Mesothelial cell of epicardium (in vitro differentiated cells): ENCODE measurements at regions not wholly inside any gene's neighbourhood (a gene's known extent, or its start where the extent isn't known, plus 50 kb on each side); places are given as distances from the start of the nearest gene placed in this dataset.

ENCODE experiments used
- DNase-seq, 2 experiments: peaks; one replicate each; pipeline ENCODE4 v3.0.0; 2021; ENCODE audit warnings: low spot score in 2 of 2; ENCODE audit not compliant: unreplicated experiment in 2 of 2
- H3K27ac Mint-ChIP-seq: 2 replicates; pipeline ENCODE4 v1.8.0; 2021; ENCODE audit warnings: mixed read lengths
- H3K27me3 Mint-ChIP-seq: 2 replicates; pipeline ENCODE4 v1.8.0; 2021; ENCODE audit warnings: low read depth, mixed read lengths
- H3K36me3 Mint-ChIP-seq: 2 replicates; pipeline ENCODE4 v1.8.0; 2021; ENCODE audit warnings: mixed read lengths
- H3K4me1 Mint-ChIP-seq: 2 replicates; pipeline ENCODE4 v1.8.0; 2021; ENCODE audit warnings: mixed read lengths
- H3K4me3 Mint-ChIP-seq: 2 replicates; pipeline ENCODE4 v1.8.0; 2021; ENCODE audit warnings: mild to moderate bottlenecking, moderate library complexity, mixed read lengths
- H3K9me3 Mint-ChIP-seq: 2 replicates; pipeline ENCODE4 v1.8.0; 2021; ENCODE audit warnings: mixed read lengths
- TF ChIP-seq, protein P1 (sequence below): fragments of 200-600 bp; sonication (generic); IDR thresholded peaks from one replicate; pipeline ENCODE4 v1.5.0; 2021; ENCODE audit warnings: antibody characterized with exemption; ENCODE audit not compliant: unreplicated experiment

DNA sequence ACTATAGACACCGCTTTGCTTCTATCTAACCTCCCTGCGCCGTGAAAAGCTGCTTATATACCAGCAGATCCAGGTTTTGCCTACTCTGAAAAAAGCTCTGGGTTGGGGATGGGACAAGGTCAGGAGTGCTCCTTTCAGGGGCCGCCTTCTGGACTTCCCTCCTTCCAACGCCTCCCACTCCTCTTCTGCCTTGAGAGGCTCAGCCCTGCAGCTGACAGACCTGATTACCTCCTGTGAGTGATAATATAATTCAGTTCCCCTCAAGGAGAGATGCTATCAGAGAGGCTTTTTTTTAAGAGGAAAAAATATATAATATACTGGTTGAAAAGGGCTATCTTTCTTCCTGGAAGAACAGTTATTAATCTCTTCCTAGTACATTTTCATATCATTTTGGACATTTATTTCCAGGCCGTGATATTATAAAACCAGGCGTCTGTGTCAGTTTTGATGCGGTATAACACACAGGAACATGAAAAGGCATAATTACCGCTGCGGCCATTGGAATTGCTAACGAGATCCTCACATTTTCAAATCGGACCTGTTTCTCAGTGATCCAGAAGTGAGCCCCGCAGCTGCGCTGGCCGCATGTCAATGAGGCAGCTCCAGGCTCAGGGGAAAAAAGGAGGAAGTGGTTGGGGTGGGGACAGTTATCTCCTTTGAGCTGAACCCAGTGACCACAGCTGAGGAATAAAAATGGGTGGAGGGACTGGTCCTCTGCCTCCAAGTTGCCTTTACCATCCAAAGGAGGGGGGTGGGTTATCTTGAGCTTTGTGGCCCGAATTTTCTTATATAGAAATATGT lies 457.1 kb downstream of the TYW1 start:
- no peak overlapping the region for H3K4me3 Mint-ChIP-seq
- H3K36me3 Mint-ChIP-seq, result no peaks in the 10 kb centered on the region
- H3K27ac Mint-ChIP-seq, result peak overlapping the region; percentile 60
- DNase-seq, result no peak
- H3K4me1 Mint-ChIP-seq, result peaks cover 58% of the 10 kb centered on the region
- TF ChIP-seq, protein P1, sequence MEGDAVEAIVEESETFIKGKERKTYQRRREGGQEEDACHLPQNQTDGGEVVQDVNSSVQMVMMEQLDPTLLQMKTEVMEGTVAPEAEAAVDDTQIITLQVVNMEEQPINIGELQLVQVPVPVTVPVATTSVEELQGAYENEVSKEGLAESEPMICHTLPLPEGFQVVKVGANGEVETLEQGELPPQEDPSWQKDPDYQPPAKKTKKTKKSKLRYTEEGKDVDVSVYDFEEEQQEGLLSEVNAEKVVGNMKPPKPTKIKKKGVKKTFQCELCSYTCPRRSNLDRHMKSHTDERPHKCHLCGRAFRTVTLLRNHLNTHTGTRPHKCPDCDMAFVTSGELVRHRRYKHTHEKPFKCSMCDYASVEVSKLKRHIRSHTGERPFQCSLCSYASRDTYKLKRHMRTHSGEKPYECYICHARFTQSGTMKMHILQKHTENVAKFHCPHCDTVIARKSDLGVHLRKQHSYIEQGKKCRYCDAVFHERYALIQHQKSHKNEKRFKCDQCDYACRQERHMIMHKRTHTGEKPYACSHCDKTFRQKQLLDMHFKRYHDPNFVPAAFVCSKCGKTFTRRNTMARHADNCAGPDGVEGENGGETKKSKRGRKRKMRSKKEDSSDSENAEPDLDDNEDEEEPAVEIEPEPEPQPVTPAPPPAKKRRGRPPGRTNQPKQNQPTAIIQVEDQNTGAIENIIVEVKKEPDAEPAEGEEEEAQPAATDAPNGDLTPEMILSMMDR, result no peak
- no peaks in the 10 kb centered on the region for H3K9me3 Mint-ChIP-seq
- H3K27me3 Mint-ChIP-seq, result peaks cover 8% of the 10 kb centered on the region

DNA sequence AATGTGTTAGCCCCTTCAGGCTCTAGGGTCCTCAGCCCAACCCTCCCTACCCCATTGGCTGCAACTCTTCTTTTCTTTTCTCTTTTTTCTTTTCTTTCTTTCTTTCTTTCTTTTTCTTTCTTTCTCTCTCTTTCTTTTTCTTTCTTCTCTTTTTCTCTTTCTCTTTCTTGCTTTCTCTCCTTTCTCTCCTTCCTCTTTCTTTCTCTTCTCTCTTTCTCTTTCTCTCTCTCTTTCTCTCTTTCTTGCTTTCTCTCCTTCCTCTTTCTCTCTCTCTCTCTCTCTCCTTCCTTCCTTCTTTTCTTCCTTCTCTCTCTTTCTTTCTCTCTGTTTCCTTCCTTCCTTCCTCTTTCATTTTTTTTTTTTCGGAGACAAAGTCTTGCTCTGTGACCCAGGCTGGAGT lies 458.9 kb downstream of the TYW1 start:
- no peaks in the 10 kb centered on the region for H3K9me3 Mint-ChIP-seq
- H3K27me3 Mint-ChIP-seq, result peaks cover 6% of the 10 kb centered on the region
- no peak for DNase-seq

DNA sequence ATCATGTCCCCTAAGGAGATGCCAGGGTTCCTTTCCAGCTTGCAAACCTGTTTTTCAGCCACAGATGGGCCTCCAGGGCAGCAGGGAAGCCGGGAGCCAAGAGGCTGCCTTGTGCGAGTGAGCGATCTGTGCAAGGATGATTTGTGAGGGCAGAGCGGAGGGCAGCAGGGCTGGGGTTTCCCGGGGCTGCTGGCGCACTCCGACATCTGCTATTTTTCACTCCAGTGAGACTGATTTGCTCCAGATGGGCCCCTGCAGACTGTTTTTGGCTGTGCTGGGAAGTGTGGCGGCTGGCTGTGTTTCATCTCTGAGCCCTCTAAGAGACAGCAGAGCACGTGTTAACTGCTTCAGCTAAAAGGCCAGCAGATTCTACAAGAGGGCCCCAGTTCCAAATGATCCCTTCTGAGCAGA lies 466.2 kb downstream of the TYW1 start:
- H3K36me3 Mint-ChIP-seq, result peaks cover 4% of the 10 kb centered on the region
- TF ChIP-seq, protein P1, result no peak
- DNase-seq, result peak; percentile 54 to 78
- H3K4me3 Mint-ChIP-seq, result no peak overlapping the region
- H3K27me3 Mint-ChIP-seq, result no peaks in the 10 kb centered on the region
- peaks cover 41% of the 10 kb centered on the region for H3K4me1 Mint-ChIP-seq
- H3K9me3 Mint-ChIP-seq, result peaks cover 3% of the 10 kb centered on the region
- H3K27ac Mint-ChIP-seq, result peak overlapping the region; percentile 64

More for the DNA sequence above, 458.9 kb downstream of the TYW1 start:
- TF ChIP-seq, protein P1, result no peak
- no peak overlapping the region for H3K27ac Mint-ChIP-seq
- H3K4me1 Mint-ChIP-seq, result peaks cover 52% of the 10 kb centered on the region
- no peaks in the 10 kb centered on the region for H3K36me3 Mint-ChIP-seq
- H3K4me3 Mint-ChIP-seq, result no peak overlapping the region

DNA sequence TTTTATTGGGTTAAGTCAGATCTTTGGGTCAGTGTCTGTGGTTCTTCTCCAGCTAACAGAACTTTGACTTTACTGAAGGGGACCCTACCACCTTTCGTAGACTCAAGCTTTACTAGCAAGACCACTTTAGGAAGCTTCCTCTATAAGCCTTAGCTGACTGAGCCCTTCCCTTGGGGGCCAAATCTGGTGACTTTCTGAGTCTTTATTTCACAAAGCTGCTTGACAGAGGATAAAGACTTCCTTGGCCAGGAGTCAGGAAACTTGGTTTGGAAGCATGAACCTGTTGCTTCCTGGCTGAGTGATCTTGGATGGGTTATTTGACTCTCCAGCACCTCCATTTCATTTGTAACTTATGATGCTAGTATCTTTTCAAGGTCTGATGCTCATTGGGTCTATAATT lies 466.7 kb downstream of the TYW1 start:
- Mint-ChIP-seq H3K36me3 (peaks cover 7% of the 10 kb centered on the region), H3K4me3 (no peak overlapping the region), H3K27me3 (no peaks in the 10 kb centered on the region), H3K9me3 (peaks cover 6% of the 10 kb centered on the region), H3K4me1 (peaks cover 38% of the 10 kb centered on the region), H3K27ac (peak overlapping the region; percentile 64)
- TF ChIP-seq, protein P1, result no peak
- DNase-seq, result no peak

DNA sequence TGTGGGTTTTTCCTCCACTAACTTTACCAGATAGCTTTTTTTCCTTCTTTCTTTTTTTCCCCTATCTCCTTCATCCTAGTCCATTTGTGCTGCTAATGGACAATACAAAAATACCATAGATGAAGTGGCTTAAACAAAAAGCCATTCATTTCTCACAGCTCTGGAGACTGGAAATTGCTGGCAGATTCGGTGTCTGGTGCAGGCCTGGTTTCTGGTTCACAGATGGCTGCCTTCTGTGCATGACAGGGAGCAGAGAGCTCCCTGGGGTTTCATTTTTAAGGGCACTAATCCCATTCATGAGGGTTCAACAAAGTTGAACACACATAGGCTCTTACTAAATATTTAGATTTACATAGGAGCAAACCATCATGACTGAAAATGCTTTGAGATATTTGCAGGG lies 467.4 kb downstream of the TYW1 start:
- TF ChIP-seq, protein P1, result no peak
- peaks cover 12% of the 10 kb centered on the region for H3K36me3 Mint-ChIP-seq
- no peaks in the 10 kb centered on the region for H3K27me3 Mint-ChIP-seq
- peaks cover 38% of the 10 kb centered on the region for H3K4me1 Mint-ChIP-seq
- peaks cover 11% of the 10 kb centered on the region for H3K9me3 Mint-ChIP-seq
- no peak overlapping the region for H3K4me3 Mint-ChIP-seq
- H3K27ac Mint-ChIP-seq, result peak overlapping the region; percentile 64
- no peak for DNase-seq
